ENCODE measurements at regions not wholly inside any gene's neighbourhood (a gene's known extent, or its start where the extent isn't known, plus 50 kb on each side); places are given as distances from the start of the nearest gene placed in this dataset.
"Not testable (repeated sequence)": the region's sequence is repeated elsewhere in the genome, so short reads cannot be mapped to it uniquely, and the experiment has no call there.

GRCh38 chr15:95076678-95076990 is 845.3 kb downstream of the MCTP2 start:
- ATAC-seq (ENCODE audit: low read depth), result no peak
- DNase-seq (ENCODE audit: low spot score), result no peak
- no peaks in the 10 kb centered on the region for H3K27me3 ChIP-seq (ENCODE audit: insufficient read depth, poor library complexity, severe bottlenecking)
- no peak overlapping the region for H3K27ac ChIP-seq (ENCODE audit: poor library complexity, severe bottlenecking)
- TF ChIP-seq, protein P1, sequence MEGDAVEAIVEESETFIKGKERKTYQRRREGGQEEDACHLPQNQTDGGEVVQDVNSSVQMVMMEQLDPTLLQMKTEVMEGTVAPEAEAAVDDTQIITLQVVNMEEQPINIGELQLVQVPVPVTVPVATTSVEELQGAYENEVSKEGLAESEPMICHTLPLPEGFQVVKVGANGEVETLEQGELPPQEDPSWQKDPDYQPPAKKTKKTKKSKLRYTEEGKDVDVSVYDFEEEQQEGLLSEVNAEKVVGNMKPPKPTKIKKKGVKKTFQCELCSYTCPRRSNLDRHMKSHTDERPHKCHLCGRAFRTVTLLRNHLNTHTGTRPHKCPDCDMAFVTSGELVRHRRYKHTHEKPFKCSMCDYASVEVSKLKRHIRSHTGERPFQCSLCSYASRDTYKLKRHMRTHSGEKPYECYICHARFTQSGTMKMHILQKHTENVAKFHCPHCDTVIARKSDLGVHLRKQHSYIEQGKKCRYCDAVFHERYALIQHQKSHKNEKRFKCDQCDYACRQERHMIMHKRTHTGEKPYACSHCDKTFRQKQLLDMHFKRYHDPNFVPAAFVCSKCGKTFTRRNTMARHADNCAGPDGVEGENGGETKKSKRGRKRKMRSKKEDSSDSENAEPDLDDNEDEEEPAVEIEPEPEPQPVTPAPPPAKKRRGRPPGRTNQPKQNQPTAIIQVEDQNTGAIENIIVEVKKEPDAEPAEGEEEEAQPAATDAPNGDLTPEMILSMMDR (IDR thresholded peaks at IDR 0.05; ENCODE audit: poor library complexity, severe bottlenecking), result no peak
- H3K4me3 ChIP-seq (ENCODE audit: severe bottlenecking), result no peak overlapping the region
- H3K9me3 ChIP-seq (ENCODE audit: severe bottlenecking), result no peaks in the 10 kb centered on the region
- no peaks in the 10 kb centered on the region for H3K4me1 ChIP-seq (ENCODE audit: insufficient read depth, poor library complexity, severe bottlenecking)
- H3K36me3 ChIP-seq (ENCODE audit: low read depth), result no peaks in the 10 kb centered on the region

DNA sequence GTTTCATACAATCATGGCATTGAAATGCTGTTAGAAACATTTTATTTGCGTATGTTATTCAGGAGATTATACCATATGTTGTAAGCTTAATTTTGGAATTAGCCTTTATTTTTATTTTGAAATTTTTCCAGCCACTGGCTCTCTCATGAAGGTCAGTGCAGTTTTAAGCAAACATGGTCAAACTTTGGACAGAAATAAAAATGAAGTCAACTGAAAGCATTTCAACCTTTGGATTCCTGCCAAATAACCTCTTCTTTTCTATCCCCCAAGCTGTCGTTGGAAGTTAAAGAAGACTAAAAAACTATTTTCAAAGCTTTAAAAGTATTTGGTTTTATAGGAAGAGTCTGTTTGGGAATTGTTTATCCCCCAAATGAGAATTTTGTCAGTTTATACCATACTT is 846.6 kb downstream of the MCTP2 start:
- Histone ChIP-seq H3K27ac (ENCODE audit: poor library complexity, severe bottlenecking) (no peak overlapping the region), H3K36me3 (ENCODE audit: low read depth) (no peaks in the 10 kb centered on the region), H3K4me3 (ENCODE audit: severe bottlenecking) (no peak overlapping the region), H3K4me1 (ENCODE audit: insufficient read depth, poor library complexity, severe bottlenecking) (no peaks in the 10 kb centered on the region), H3K27me3 (ENCODE audit: insufficient read depth, poor library complexity, severe bottlenecking) (no peaks in the 10 kb centered on the region), H3K9me3 (ENCODE audit: severe bottlenecking) (no peaks in the 10 kb centered on the region)
- TF ChIP-seq, protein P1 (IDR thresholded peaks at IDR 0.05; ENCODE audit: poor library complexity, severe bottlenecking), result no peak
- ATAC-seq (ENCODE audit: low read depth) (no peak), DNase-seq (ENCODE audit: low spot score) (no peak)

DNA sequence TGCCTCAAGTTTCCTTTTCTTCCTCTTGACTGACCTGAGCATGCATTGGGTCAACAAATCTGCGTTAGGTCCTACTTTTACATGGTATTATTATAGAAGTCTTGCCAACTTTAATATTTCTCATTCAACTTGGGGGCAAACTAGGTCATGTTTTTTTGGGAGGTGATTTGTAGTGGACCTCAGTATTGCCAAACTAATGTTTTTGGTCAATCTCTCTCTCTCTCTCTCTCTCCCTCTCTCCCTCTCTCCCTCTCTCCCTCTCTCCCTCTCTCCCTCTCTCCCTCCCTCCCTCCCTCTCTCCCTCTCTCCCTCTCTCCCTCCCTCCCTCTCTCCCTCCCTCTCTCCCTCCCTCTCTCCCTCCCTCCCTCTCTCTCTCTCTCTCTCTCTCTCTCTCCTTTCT is 848.9 kb downstream of the MCTP2 start:
- not testable (repeated sequence) for H3K4me1 ChIP-seq (ENCODE audit: insufficient read depth, poor library complexity, severe bottlenecking); ATAC-seq (ENCODE audit: low read depth); DNase-seq (ENCODE audit: low spot score); H3K27ac ChIP-seq (ENCODE audit: poor library complexity, severe bottlenecking); H3K27me3 ChIP-seq (ENCODE audit: insufficient read depth, poor library complexity, severe bottlenecking); H3K36me3 ChIP-seq (ENCODE audit: low read depth); H3K9me3 ChIP-seq (ENCODE audit: severe bottlenecking); H3K4me3 ChIP-seq (ENCODE audit: severe bottlenecking)

DNA sequence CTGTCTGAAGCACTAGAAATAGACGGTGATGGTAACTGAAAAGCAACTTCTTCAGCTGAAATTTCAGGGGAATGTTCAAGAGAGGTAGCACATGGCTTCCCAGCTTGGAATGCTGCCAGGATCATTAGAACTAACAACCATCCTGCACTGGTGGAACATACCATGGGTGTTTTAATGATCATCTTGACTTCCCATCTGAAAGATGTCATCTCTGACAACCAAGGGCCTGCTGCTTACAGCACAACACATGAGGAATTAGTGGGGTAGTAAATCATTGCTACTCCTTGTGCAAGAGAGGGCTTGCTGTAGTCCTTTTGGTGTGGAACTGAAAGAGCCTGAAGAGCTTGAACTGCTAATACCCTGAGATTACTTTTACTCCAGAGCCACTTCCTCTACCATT is 853.7 kb downstream of the MCTP2 start:
- H3K4me3 ChIP-seq (ENCODE audit: severe bottlenecking), result no peak overlapping the region
- H3K36me3 ChIP-seq (ENCODE audit: low read depth), result no peaks in the 10 kb centered on the region
- ATAC-seq (ENCODE audit: low read depth) (no peak), DNase-seq (ENCODE audit: low spot score) (no peak)
- H3K4me1 ChIP-seq (ENCODE audit: insufficient read depth, poor library complexity, severe bottlenecking), result peaks cover 8% of the 10 kb centered on the region
- H3K27me3 ChIP-seq (ENCODE audit: insufficient read depth, poor library complexity, severe bottlenecking), result no peaks in the 10 kb centered on the region
- no peaks in the 10 kb centered on the region for H3K9me3 ChIP-seq (ENCODE audit: severe bottlenecking)
- TF ChIP-seq, protein P1 (IDR thresholded peaks at IDR 0.05; ENCODE audit: poor library complexity, severe bottlenecking), result no peak
- no peak overlapping the region for H3K27ac ChIP-seq (ENCODE audit: poor library complexity, severe bottlenecking)

GRCh38 chr15:95086531-95087252 is 855.3 kb downstream of the MCTP2 start:
- H3K4me1 ChIP-seq (ENCODE audit: insufficient read depth, poor library complexity, severe bottlenecking), result peaks cover 8% of the 10 kb centered on the region
- H3K9me3 ChIP-seq (ENCODE audit: severe bottlenecking), result no peaks in the 10 kb centered on the region
- no peaks in the 10 kb centered on the region for H3K36me3 ChIP-seq (ENCODE audit: low read depth)
- DNase-seq (ENCODE audit: low spot score) (no peak), ATAC-seq (ENCODE audit: low read depth) (peak; percentile 77)
- H3K27me3 ChIP-seq (ENCODE audit: insufficient read depth, poor library complexity, severe bottlenecking), result no peaks in the 10 kb centered on the region
- no peak overlapping the region for H3K27ac ChIP-seq (ENCODE audit: poor library complexity, severe bottlenecking)
- H3K4me3 ChIP-seq (ENCODE audit: severe bottlenecking), result no peak overlapping the region
- TF ChIP-seq, protein P1 (IDR thresholded peaks at IDR 0.05; ENCODE audit: poor library complexity, severe bottlenecking), result no peak
